ENCODE measurements at regions not wholly inside any gene's neighbourhood (a gene's known extent, or its start where the extent isn't known, plus 50 kb on each side); places are given as distances from the start of the nearest gene placed in this dataset.

- TF ChIP-seq ZNF232 (CRISPR knock-in tag; IDR thresholded peaks at IDR 0.05) (no peak), ZNF639 (CRISPR knock-in tag; conservative IDR thresholded peaks at IDR 0.05 in 1 of 2, IDR thresholded peaks at IDR 0.05 in 1 of 2) (no peak)
These were observed 1021.9 kb upstream of the PRKX start (continued) for GRCh38 chrX:4735299-4735698.

- in situ Hi-C loops (cut with MboI) = no loop called here
- Histone ChIP-seq H3K4me1 (replicated peaks in 1 of 2; ENCODE audit: control insufficient read depth in 2 of 2, insufficient read depth in 2 of 2, low read length in 2 of 2) (no peaks in the 10 kb centered on the region), H3K9me3 (replicated peaks; ENCODE audit: control insufficient read depth, insufficient read depth, low read depth, low read length) (no peaks in the 10 kb centered on the region), H3K9me1 (ENCODE audit: control insufficient read depth, insufficient read depth, low read length) (no peaks in the 10 kb centered on the region), H3K36me3 (ENCODE audit: control insufficient read depth, insufficient read depth, low read length) (no peaks in the 10 kb centered on the region), H3K27me3 (ENCODE audit: control insufficient read depth in 2 of 2, insufficient read depth in 2 of 2, low read length in 2 of 2) (no peaks in the 10 kb centered on the region), H3K4me3 (no peak overlapping the region), H4K20me1 (replicated peaks; ENCODE audit: control insufficient read depth, insufficient read depth, low read length) (no peaks in the 10 kb centered on the region), H2AFZ (ENCODE audit: low read depth, low read length) (no peak overlapping the region), H3K27ac (ENCODE audit: extremely low read depth, low read depth, low read length) (no peak overlapping the region), H3K79me2 (ENCODE audit: control insufficient read depth, insufficient read depth, low read length) (no peaks in the 10 kb centered on the region), H3K9ac (ENCODE audit: insufficient read depth in 1 of 2, low read depth in 2 of 2, low read length in 2 of 2) (no peak overlapping the region), H3K4me2 (ENCODE audit: insufficient read depth, low read length) (no peak overlapping the region)
- ChIA-PET CTCF (ENCODE audit: low intra/inter-chr PET ratio) (no interaction called here), POLR2A (no interaction called here)
- WGBS (ENCODE audit: insufficient coverage, low coverage, missing lambda C conversion rate) = 4% methylated on average over 9 of the region's 10 CpGs
- no peak for FAIRE-seq
- DNase-seq (ENCODE audit: extremely low read depth in 1 of 4, low spot score in 3 of 4) = peak in 1 of 4 experiments; percentile 1
- no TSS peak for BruUV-seq (replicated peaks)
- ATAC-seq = no peak
- intact Hi-C loops (cut with micrococcal nuclease) = no loop called here
- TF ChIP-seq MLLT1 (IDR thresholded peaks at IDR 0.05) (no peak), CEBPG (CRISPR knock-in tag; IDR thresholded peaks at IDR 0.05) (no peak), CEBPG (tag; conservative IDR thresholded peaks at IDR 0.05 in 1 of 2, IDR thresholded peaks at IDR 0.05 in 1 of 2) (0 out of 4 replicates have a peak, but pooled peaks of 1 of the 2 experiments have one; percentile 22), YY1 (IDR thresholded peaks at IDR 0.05; ENCODE audit: borderline replicate concordance in 1 of 3, control insufficient read depth in 1 of 3, extremely low read depth in 1 of 3, insufficient read depth in 3 of 3, insufficient read length in 1 of 3, insufficient replicate concordance in 2 of 3, low read depth in 1 of 3, low read length in 2 of 3) (no peak), TCF3 (CRISPR knock-in tag; IDR thresholded peaks at IDR 0.05) (peak; percentile 64), ZKSCAN1 (IDR thresholded peaks at IDR 0.05; ENCODE audit: low read depth, low read length) (no peak), BMI1 (IDR thresholded peaks at IDR 0.05; ENCODE audit: low read length) (no peak), HES1 (IDR thresholded peaks at IDR 0.05; ENCODE audit: low read depth) (no peak), ZNF133 (CRISPR knock-in tag; IDR thresholded peaks at IDR 0.05) (no peak), PKNOX1 (IDR thresholded peaks at IDR 0.05) (no peak), BRF2 (IDR thresholded peaks at IDR 0.05; ENCODE audit: borderline replicate concordance, insufficient read depth, insufficient read length) (no peak)
These were observed 997.4 kb upstream of the PRKX start for GRCh38 chrX:4710618-4711433.
